IgD-negative memory B cell (primary cell): ENCODE measurements at regions not wholly inside any gene's neighbourhood (a gene's known extent, or its start where the extent isn't known, plus 50 kb on each side); places are given as distances from the start of the nearest gene placed in this dataset.
A peak's percentile ranks its signal among the peaks of the same experiment; 100 is the strongest.

ENCODE experiments used
- H3K27ac Mint-ChIP-seq, 3 donors: one replicate each; pipeline ENCODE4 v1.8.0; 2020 to 2022; ENCODE audit warnings: mild to moderate bottlenecking in 3 of 3, mixed read lengths in 3 of 3, moderate library complexity in 1 of 3
- H3K27me3 Mint-ChIP-seq: one replicate; pipeline ENCODE4 v1.8.0; 2021; ENCODE audit warnings: mixed read lengths
- H3K36me3 Mint-ChIP-seq: one replicate; pipeline ENCODE4 v1.8.0; 2020; ENCODE audit warnings: mild to moderate bottlenecking, mixed read lengths
- H3K4me1 Mint-ChIP-seq, 3 donors: one replicate each; pipeline ENCODE4 v1.8.0; 2020 to 2022; ENCODE audit warnings: mixed read lengths in 3 of 3, mild to moderate bottlenecking in 1 of 3
- H3K4me3 Mint-ChIP-seq, 4 donors: one replicate each; pipeline ENCODE4 v1.8.0; 2020 to 2022; ENCODE audit warnings: mild to moderate bottlenecking in 4 of 4, mixed read lengths in 4 of 4, moderate library complexity in 3 of 4
- H3K9me3 Mint-ChIP-seq, 3 donors: one replicate each; pipeline ENCODE4 v1.8.0; 2020 to 2021; ENCODE audit warnings: mixed read lengths in 3 of 3, mild to moderate bottlenecking in 1 of 3

DNA sequence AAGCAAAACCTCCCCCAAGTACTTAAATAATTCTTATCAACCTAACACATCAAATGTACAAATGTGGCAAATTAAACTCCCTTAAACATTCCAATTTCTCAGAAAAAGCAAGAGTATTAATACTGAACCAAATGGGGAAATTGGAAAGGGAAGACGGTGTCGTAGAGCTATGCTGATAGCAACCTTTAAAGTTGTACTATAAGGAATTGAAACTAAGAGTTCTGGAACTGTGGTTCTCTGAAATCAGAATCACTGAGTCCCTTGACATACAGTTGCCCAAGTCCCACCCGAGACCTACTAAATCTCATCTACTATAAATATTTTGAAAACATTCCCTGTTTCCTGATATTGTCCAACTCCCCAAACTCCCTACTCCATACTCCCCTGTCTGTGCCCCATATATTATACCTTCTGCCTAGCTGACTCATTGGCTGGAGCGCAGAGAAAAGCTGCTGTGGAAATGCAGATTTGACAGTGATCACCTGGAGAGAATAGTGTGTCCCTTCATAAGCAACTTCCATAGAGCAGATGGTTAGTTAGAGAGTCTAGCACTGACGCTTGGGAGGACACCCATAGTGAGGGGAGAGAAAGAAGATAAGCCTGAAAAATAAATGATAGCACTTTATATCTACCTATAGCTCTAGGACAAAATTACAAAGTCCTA lies 51.4 kb upstream of the ITM2B start:
- Mint-ChIP-seq H3K36me3 (no peaks in the 10 kb centered on the region), H3K9me3 (no peaks in the 10 kb centered on the region), H3K27ac (peak overlapping the region; percentile 3 to 64 (median 10)), H3K27me3 (peaks cover 2% of the 10 kb centered on the region), H3K4me3 (peak overlapping the region in 2 of 4 donors; percentile 6 to 25), H3K4me1 (peaks cover 10 to 30% (median 29%) of the 10 kb centered on the region in 3 donors)

DNA sequence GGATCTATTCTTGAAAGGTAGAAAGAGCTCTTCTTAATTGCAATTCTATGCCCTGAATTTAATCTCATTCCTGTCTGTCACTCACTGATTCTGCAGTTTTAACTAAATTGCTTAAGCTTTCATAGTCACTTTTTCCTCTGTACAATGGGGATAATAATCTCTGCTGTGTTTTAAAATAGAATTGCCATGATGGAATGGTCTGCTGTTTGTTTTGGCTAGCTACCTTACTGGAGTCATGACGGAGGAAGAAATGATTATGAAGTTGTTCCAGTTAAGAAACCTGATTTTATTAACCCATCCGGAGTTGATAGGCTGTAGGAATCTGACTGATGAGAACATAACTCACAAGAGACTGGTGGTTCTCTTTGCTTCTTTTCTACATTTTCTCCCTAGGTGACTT lies 54.9 kb upstream of the ITM2B start:
- H3K4me1 Mint-ChIP-seq: peaks cover 8 to 16% (median 15%) of the 10 kb centered on the region in 3 donors
- no peaks in the 10 kb centered on the region for H3K9me3 Mint-ChIP-seq
- H3K4me3 Mint-ChIP-seq: no peak overlapping the region
- H3K36me3 Mint-ChIP-seq: no peaks in the 10 kb centered on the region
- H3K27me3 Mint-ChIP-seq: peaks cover 3% of the 10 kb centered on the region
- H3K27ac Mint-ChIP-seq: no peak overlapping the region

DNA sequence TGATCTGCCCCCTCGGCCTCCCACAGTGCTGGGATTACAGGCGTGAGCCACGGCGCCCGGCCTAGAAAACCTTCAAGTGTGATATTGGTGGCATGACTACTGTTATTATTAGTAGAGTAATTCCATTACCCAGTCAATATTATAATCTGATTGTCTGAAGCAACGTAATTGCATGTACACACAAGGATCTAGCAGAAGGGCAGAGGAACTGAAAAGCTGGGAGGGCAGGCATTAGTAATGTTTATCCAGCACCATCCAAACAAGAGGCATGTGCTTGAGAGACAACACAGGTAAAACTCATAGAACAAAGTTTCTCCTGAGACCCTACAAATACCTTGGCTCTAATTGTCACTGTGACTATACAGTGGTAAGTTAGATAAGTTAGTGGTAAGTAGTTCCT lies 56.2 kb upstream of the ITM2B start:
- Mint-ChIP-seq H3K36me3 (no peaks in the 10 kb centered on the region), H3K4me3 (no peak overlapping the region), H3K9me3 (no peaks in the 10 kb centered on the region), H3K4me1 (peaks cover 5 to 7% (median 6%) of the 10 kb centered on the region in 3 donors), H3K27ac (no peak overlapping the region), H3K27me3 (peaks cover 3% of the 10 kb centered on the region)

DNA sequence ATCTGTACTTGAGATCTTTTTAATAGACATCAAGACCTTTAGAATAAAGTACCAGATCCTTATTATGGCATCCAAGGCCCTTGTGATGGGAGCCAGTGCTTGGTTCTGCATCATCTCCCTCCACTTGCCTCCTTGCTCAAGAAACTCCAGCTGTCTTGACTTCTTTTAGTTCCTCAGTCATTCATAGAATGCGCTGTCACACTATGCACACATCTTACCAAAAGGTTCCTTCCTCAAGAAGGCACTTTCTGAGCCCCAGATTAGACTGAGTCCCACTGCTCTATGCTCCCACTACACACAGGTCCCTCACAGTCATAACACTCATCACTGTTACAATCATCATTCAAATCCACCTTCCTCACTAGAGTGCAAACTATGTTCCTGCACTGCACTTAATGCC lies 57.8 kb upstream of the ITM2B start:
- no peak overlapping the region for H3K4me3 Mint-ChIP-seq
- H3K27me3 Mint-ChIP-seq: peaks cover 1% of the 10 kb centered on the region
- no peak overlapping the region for H3K27ac Mint-ChIP-seq
- no peaks in the 10 kb centered on the region for H3K4me1 Mint-ChIP-seq
- no peaks in the 10 kb centered on the region for H3K36me3 Mint-ChIP-seq
- H3K9me3 Mint-ChIP-seq: no peaks in the 10 kb centered on the region

DNA sequence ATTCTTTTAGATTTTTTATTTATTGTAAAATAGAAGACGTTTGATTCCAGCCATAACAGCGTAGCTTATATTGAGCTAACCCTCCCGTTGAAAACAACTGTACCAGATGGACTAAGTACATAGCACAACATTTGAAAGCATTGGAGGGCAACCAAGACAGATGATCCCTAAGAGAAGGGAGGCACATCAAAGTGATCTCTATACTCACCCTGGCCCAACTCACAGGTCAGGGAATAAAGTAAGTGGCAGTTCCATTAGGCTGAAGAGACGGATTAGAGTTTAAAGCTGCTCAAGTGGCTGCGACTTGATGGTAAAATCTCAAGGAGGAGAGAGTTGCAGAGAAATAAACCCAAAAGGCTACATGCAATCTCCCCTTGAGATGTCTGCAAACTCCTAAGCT lies 65.1 kb upstream of the ITM2B start:
- no peaks in the 10 kb centered on the region for H3K36me3 Mint-ChIP-seq
- H3K4me1 Mint-ChIP-seq: no peaks in the 10 kb centered on the region
- H3K4me3 Mint-ChIP-seq: no peak overlapping the region
- no peaks in the 10 kb centered on the region for H3K9me3 Mint-ChIP-seq
- H3K27ac Mint-ChIP-seq: no peak overlapping the region
- H3K27me3 Mint-ChIP-seq: peaks cover 5% of the 10 kb centered on the region

DNA sequence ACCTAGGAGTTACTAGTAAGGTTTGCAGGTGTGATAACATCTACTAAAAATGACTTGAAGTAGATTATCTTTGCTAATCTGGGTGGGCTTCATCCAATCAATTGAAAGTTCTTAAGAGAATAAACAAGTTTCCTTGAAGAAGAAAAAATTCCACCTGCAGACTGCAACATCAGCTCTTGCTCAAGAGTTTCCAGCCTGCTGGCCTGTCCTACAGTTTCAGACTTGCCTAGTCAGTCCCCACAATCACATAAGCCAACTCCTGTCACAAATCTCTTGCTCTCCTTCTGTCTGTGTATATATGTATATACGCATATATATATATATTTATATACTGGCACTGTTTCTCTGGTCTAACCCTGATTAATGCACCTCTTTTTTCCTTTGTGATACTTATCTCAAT lies 67.3 kb upstream of the ITM2B start:
- Mint-ChIP-seq H3K9me3 (no peaks in the 10 kb centered on the region), H3K36me3 (no peaks in the 10 kb centered on the region), H3K27ac (no peak overlapping the region), H3K4me3 (no peak overlapping the region), H3K27me3 (peaks cover 12% of the 10 kb centered on the region), H3K4me1 (peaks cover 0 to 8% (median 7%) of the 10 kb centered on the region in 3 donors)

DNA sequence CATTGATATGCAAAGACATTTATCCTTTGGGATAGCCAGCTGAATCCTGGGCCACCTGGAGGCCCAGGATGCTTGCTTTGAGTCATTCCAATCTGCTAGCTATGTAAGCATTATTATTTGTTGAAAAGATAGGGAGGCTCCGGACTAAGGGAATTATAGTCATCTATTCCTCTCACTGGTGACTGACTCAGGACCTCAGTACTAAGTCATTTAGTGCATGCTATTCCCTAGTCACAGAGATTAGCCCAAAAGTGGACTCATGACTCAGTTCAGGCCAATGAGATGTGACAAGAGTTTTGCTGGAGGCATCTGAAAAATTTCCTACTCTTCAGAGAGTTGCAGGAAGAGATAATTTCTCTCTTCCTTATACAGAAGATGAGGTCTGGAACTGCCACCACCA lies 67.9 kb upstream of the ITM2B start:
- Mint-ChIP-seq H3K27me3 (peaks cover 12% of the 10 kb centered on the region), H3K9me3 (no peaks in the 10 kb centered on the region), H3K4me3 (no peak overlapping the region)

DNA sequence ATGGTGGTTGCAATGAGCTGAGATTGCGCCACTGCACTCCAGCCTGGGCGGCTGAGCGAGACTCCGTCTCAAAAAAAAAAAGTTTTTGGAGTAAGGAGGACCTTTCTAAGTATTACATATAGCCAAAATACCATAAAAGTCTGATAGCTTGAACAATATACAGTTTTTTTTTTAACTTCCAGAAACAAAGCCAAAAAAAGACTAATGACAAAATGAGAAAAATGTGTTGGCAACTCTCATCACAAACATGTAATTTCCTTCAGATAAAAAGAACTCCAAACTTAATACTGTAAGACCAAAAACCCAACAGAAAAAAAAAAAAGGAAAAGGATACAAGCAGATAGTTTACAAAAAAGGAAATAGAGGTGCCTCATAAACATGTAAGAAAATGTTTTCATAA lies 68.2 kb upstream of the MED4 start:
- H3K27me3 Mint-ChIP-seq: peaks cover 8% of the 10 kb centered on the region
- no peaks in the 10 kb centered on the region for H3K9me3 Mint-ChIP-seq
- H3K27ac Mint-ChIP-seq: no peak overlapping the region
- H3K4me3 Mint-ChIP-seq: no peak overlapping the region
- peaks cover 2 to 16% (median 12%) of the 10 kb centered on the region in 3 donors for H3K4me1 Mint-ChIP-seq
- peaks cover 2% of the 10 kb centered on the region for H3K36me3 Mint-ChIP-seq

More for the DNA sequence above, 67.9 kb upstream of the ITM2B start:
- Mint-ChIP-seq H3K36me3 (peaks cover 2% of the 10 kb centered on the region), H3K4me1 (peaks cover 0 to 14% (median 7%) of the 10 kb centered on the region in 3 donors), H3K27ac (no peak overlapping the region)

DNA sequence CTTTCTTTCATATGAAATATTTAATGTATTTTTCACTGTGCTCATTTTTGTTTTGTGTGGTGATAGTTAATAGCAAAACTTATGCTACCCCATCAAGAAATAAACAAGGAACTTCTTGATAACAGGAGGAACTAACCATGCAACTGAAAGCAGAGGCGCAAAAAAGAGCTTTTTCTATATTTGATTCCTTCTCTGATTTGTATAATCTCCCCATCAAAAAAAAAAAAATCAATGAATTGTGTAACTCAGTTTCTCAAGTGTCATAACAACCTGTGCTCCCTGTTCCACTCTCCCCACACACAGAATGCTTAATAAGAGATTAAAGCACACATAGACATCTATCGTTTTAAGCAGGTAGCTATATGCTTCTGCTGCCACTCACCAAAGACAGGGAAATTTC lies 67.3 kb upstream of the MED4 start:
- Mint-ChIP-seq H3K4me1 (peaks cover 2 to 16% (median 12%) of the 10 kb centered on the region in 3 donors), H3K36me3 (peaks cover 2% of the 10 kb centered on the region), H3K27ac (peak overlapping the region in 1 of 3 donors; percentile 57), H3K4me3 (no peak overlapping the region), H3K9me3 (no peaks in the 10 kb centered on the region), H3K27me3 (peaks cover 8% of the 10 kb centered on the region)

DNA sequence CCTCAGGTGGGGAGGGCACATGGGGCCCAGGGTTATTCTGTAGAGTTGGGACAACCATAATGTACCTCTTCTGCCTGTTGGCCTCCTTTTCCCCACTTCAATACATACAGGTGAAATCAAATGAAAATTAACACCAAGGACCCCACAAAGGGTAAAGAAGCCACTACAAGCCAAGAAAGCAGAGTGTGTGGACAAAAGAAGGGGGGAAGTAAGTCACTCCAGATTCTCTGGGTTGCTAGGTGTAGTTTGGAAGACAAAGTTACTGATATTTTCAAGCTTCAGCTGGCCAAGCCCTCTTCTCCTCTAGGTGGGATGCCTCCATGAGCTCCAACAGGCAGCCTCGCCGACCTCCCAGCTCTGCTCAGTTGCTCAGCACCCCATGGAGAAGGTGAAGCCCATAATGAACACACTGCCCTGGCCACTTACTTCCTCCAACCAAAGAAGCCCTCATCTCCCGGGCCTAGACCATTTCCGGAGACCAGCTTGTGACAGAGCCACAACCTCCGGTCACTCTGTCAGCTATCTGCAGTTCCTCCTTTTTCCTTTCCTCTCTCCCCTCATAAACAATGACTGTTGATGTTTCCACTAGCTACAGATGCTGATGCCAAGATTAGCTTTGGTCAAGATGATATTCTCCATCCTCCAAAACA lies 66.8 kb upstream of the MED4 start:
- H3K27ac Mint-ChIP-seq: peak overlapping the region in 1 of 3 donors; percentile 50
- H3K36me3 Mint-ChIP-seq: peaks cover 2% of the 10 kb centered on the region
- H3K4me3 Mint-ChIP-seq: no peak overlapping the region
- H3K4me1 Mint-ChIP-seq: peaks cover 2 to 16% (median 12%) of the 10 kb centered on the region in 3 donors
- peaks cover 8% of the 10 kb centered on the region for H3K27me3 Mint-ChIP-seq
- no peaks in the 10 kb centered on the region for H3K9me3 Mint-ChIP-seq

DNA sequence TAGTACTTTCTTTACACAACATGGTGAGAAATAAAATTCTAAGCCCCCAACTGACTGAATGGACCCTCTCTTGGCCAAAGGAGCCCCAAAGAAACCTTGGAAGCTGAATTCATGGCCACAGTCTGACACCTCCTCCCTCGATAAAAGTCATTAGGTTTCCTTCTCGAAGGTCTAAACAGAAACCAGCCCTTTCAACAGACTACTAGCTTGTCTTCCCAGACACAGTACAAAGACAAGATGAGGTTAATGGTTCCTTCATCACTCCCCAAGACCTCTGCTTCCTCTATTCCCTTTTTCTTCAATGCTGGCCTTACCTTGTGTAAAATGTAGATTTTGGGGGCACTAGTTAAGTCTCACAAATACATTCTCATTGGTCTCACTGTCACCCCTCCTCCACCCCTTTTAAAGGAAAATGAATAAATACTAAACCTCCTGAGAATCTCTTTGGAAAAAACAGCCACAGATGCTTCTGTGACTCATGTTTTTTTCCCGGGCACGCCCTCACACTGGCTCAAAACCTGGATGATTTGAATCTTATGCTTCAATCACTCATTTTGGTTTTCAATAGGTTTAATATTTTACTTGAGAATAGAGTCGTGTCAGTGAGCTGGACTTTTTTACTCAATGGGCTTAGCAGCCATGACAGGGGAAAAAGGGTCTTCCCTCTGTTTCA lies 65.8 kb upstream of the MED4 start:
- no peak overlapping the region for H3K27ac Mint-ChIP-seq
- no peak overlapping the region for H3K4me3 Mint-ChIP-seq
- H3K27me3 Mint-ChIP-seq: peaks cover 8% of the 10 kb centered on the region
- H3K9me3 Mint-ChIP-seq: no peaks in the 10 kb centered on the region
- H3K36me3 Mint-ChIP-seq: peaks cover 2% of the 10 kb centered on the region
- peaks cover 2 to 22% (median 19%) of the 10 kb centered on the region in 3 donors for H3K4me1 Mint-ChIP-seq

DNA sequence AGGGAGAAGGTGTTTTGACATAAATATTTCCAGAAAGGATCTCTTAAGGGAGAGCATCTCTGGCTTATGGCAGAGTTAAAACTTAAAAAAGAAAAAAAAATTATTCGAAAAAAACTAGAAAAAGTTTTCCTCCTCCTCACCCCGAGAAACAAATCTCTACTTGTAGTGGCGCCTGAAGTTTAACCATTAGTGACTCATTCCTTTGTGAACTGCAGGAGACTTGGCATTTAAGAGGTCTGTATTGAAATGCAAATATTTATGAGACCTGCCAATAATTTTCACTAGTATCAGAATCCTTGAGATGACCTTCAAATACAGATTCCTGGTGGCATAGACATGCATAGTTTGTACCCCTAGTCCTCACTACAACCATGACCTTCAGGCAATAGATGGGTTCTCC lies 64.9 kb upstream of the MED4 start:
- peaks cover 2% of the 10 kb centered on the region for H3K36me3 Mint-ChIP-seq
- no peak overlapping the region for H3K4me3 Mint-ChIP-seq
- no peaks in the 10 kb centered on the region for H3K9me3 Mint-ChIP-seq
- peaks cover 4 to 24% (median 24%) of the 10 kb centered on the region in 3 donors for H3K4me1 Mint-ChIP-seq
- H3K27me3 Mint-ChIP-seq: peaks cover 8% of the 10 kb centered on the region
- no peak overlapping the region for H3K27ac Mint-ChIP-seq

DNA sequence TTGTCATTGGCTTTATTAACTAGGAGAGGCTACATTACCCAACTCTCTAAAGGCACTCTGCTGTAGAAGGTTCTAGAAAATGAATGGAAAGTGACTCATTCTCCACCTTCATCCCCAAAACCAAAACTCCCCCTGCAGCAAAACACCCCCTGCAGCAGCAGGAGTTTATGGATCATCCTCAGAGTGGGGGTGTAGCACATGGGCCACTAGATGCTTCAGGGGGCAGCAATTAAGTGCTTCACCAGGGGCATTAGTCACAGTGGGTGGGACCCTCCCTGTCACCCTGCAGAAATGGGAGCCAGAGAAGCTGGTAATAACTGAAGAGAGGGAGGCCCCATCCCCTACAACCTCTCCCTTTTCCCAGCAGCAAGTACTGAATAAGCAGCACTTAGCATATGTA lies 64.5 kb upstream of the MED4 start:
- peaks cover 2% of the 10 kb centered on the region for H3K36me3 Mint-ChIP-seq
- no peak overlapping the region for H3K4me3 Mint-ChIP-seq
- no peaks in the 10 kb centered on the region for H3K9me3 Mint-ChIP-seq
- no peak overlapping the region for H3K27ac Mint-ChIP-seq
- H3K4me1 Mint-ChIP-seq: peaks cover 4 to 25% (median 24%) of the 10 kb centered on the region in 3 donors
- H3K27me3 Mint-ChIP-seq: peaks cover 7% of the 10 kb centered on the region

DNA sequence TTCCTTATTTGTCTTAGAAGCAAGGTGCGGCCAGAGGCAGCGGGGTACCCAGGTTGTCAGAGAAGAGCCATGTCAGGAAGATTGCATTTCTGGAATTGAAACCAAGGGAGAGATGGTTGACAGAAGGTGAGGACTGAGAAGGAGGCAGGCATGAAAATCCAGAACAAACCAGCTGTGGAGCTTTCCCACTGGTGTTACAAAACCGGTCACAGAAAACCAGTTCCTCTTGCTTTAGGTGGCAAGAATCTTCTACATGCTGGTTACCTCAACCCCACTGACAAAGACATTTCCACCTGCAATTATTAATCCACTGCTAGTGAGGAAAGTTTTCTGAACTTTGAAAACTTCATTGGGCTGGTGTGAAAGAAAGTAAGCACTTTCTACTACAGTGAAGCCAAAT lies 64.0 kb upstream of the MED4 start:
- peak overlapping the region in 1 of 4 donors; percentile 28 for H3K4me3 Mint-ChIP-seq
- no peaks in the 10 kb centered on the region for H3K9me3 Mint-ChIP-seq
- H3K27me3 Mint-ChIP-seq: peaks cover 6% of the 10 kb centered on the region
- peaks cover 2% of the 10 kb centered on the region for H3K36me3 Mint-ChIP-seq
- H3K4me1 Mint-ChIP-seq: peaks cover 4 to 30% (median 24%) of the 10 kb centered on the region in 3 donors
- H3K27ac Mint-ChIP-seq: no peak overlapping the region

DNA sequence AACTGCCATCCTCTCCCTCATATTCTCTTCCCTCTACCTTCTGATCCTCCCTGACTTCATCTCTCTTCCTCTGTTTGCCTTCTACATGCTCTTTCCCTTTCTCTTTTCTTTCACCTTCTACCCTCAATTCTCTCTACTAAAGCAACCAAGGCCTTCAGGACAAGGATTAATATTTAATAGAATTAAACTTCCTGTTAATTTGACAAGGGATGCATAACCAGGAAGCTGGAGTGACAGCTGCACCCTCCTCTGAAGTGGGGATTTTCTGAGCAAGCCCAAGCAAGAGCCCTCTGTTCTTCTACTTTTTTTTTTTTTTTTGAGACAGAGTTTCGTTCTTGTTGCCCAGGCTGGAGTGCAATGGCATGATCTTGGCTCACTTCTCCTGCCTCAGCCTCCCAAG lies 63.4 kb upstream of the MED4 start:
- peaks cover 2% of the 10 kb centered on the region for H3K36me3 Mint-ChIP-seq
- no peaks in the 10 kb centered on the region for H3K9me3 Mint-ChIP-seq
- H3K4me1 Mint-ChIP-seq: peaks cover 4 to 30% (median 24%) of the 10 kb centered on the region in 3 donors
- peaks cover 6% of the 10 kb centered on the region for H3K27me3 Mint-ChIP-seq
- H3K4me3 Mint-ChIP-seq: no peak overlapping the region
- H3K27ac Mint-ChIP-seq: peak overlapping the region in 2 of 3 donors; percentile 21 to 76
